Activated CD8-positive, alpha-beta memory T cell treated with anti-CD3 and anti-CD28 coated beads, Interleukin-2, amount 10 ng/mL, durations not matched to agents 7 days and 5 days (primary cell): ENCODE measurements at regions not wholly inside any gene's neighbourhood (a gene's known extent, or its start where the extent isn't known, plus 50 kb on each side); places are given as distances from the start of the nearest gene placed in this dataset.

Experiments used
- ATAC-seq: fragments of 150-1000 bp; cut with Tn5 transposase; one replicate; pipeline ENCODE4 v1.10.0; 2021; ENCODE audit warnings: moderate library complexity
- CTCF ChIA-PET: fragments of 350-600 bp; sonication (Branson Sonifier 250); formaldehyde crosslinking; loops from one replicate; lab custom pipeline; 2021; ENCODE audit warnings: antibody characterized with exemption; lab: Charles Lee
- DNase-seq: peaks from one replicate; pipeline ENCODE4 v3.0.0-alpha.2; 2020
- H3K27ac Mint-ChIP-seq: one replicate; pipeline ENCODE4 v1.8.0; 2021; ENCODE audit warnings: mild to moderate bottlenecking, mixed read lengths
- H3K27me3 Mint-ChIP-seq: one replicate; pipeline ENCODE4 v1.8.0; 2021; ENCODE audit warnings: mixed read lengths
- H3K36me3 Mint-ChIP-seq: one replicate; pipeline ENCODE4 v1.8.0; 2021; ENCODE audit warnings: mild to moderate bottlenecking, mixed read lengths
- H3K4me1 Mint-ChIP-seq: one replicate; pipeline ENCODE4 v1.8.0; 2021; ENCODE audit warnings: mixed read lengths
- H3K4me3 Mint-ChIP-seq: one replicate; pipeline ENCODE4 v1.8.0; 2021; ENCODE audit warnings: mild to moderate bottlenecking, moderate library complexity, mixed read lengths
- H3K9me3 Mint-ChIP-seq: one replicate; pipeline ENCODE4 v1.8.0; 2022; ENCODE audit warnings: low read depth, mixed read lengths

GRCh38 chr18:34280000-34280399 lies 55.3 kb upstream of the NOL4 start:
- DNase-seq (no peak), ATAC-seq (no peak)
- CTCF ChIA-PET = no interaction called here
- H3K27me3 Mint-ChIP-seq = no peaks in the 10 kb centered on the region
- H3K9me3 Mint-ChIP-seq = no peaks in the 10 kb centered on the region
- H3K27ac Mint-ChIP-seq = no peak overlapping the region
- H3K4me1 Mint-ChIP-seq = no peaks in the 10 kb centered on the region
- no peak overlapping the region for H3K4me3 Mint-ChIP-seq
- H3K36me3 Mint-ChIP-seq = no peaks in the 10 kb centered on the region

- no peaks in the 10 kb centered on the region for H3K9me3 Mint-ChIP-seq
- no peak overlapping the region for H3K4me3 Mint-ChIP-seq
- ATAC-seq (no peak), DNase-seq (no peak)
- no peaks in the 10 kb centered on the region for H3K4me1 Mint-ChIP-seq
- H3K27me3 Mint-ChIP-seq = no peaks in the 10 kb centered on the region
- CTCF ChIA-PET = no interaction called here
- H3K36me3 Mint-ChIP-seq = no peaks in the 10 kb centered on the region
- H3K27ac Mint-ChIP-seq = no peak overlapping the region
Measured at GRCh38 chr18:34280653-34281052, 55.9 kb upstream of the NOL4 start.

GRCh38 chr18:34281290-34281689 lies 56.6 kb upstream of the NOL4 start:
- Mint-ChIP-seq H3K4me3 (no peak overlapping the region), H3K27me3 (no peaks in the 10 kb centered on the region), H3K4me1 (no peaks in the 10 kb centered on the region), H3K27ac (no peak overlapping the region), H3K9me3 (peaks cover 1% of the 10 kb centered on the region), H3K36me3 (no peaks in the 10 kb centered on the region)
- CTCF ChIA-PET = no interaction called here
- no peak for ATAC-seq
- DNase-seq = no peak

GRCh38 chr18:34281722-34282121 lies 57.0 kb upstream of the NOL4 start:
- CTCF ChIA-PET = no interaction called here
- Mint-ChIP-seq H3K9me3 (peaks cover 3% of the 10 kb centered on the region), H3K27ac (no peak overlapping the region)

GRCh38 chr18:34283506-34283905 lies 58.8 kb upstream of the NOL4 start:
- ATAC-seq (no peak), DNase-seq (no peak)

More at GRCh38 chr18:34281722-34282121, 57.0 kb upstream of the NOL4 start:
- Mint-ChIP-seq H3K36me3 (no peaks in the 10 kb centered on the region), H3K4me3 (no peak overlapping the region), H3K27me3 (no peaks in the 10 kb centered on the region), H3K4me1 (no peaks in the 10 kb centered on the region)
- ATAC-seq (no peak), DNase-seq (no peak)

GRCh38 chr18:34287825-34288224 lies 63.1 kb upstream of the NOL4 start:
- DNase-seq (no peak), ATAC-seq (no peak)
- H3K4me3 Mint-ChIP-seq = no peak overlapping the region
- no peaks in the 10 kb centered on the region for H3K36me3 Mint-ChIP-seq
- CTCF ChIA-PET = no interaction called here
- H3K4me1 Mint-ChIP-seq = no peaks in the 10 kb centered on the region
- no peaks in the 10 kb centered on the region for H3K27me3 Mint-ChIP-seq
- H3K27ac Mint-ChIP-seq = no peak overlapping the region
- H3K9me3 Mint-ChIP-seq = peaks cover 18% of the 10 kb centered on the region

More at GRCh38 chr18:34283506-34283905, 58.8 kb upstream of the NOL4 start:
- H3K9me3 Mint-ChIP-seq = peaks cover 11% of the 10 kb centered on the region
- CTCF ChIA-PET = no interaction called here
- H3K36me3 Mint-ChIP-seq = no peaks in the 10 kb centered on the region
- no peak overlapping the region for H3K4me3 Mint-ChIP-seq
- H3K27me3 Mint-ChIP-seq = no peaks in the 10 kb centered on the region
- no peaks in the 10 kb centered on the region for H3K4me1 Mint-ChIP-seq
- no peak overlapping the region for H3K27ac Mint-ChIP-seq

GRCh38 chr18:34292594-34292993 lies 67.9 kb upstream of the NOL4 start:
- peaks cover 18% of the 10 kb centered on the region for H3K9me3 Mint-ChIP-seq
- no peak for ATAC-seq
- CTCF ChIA-PET = no interaction called here
- no peak overlapping the region for H3K4me3 Mint-ChIP-seq
- H3K36me3 Mint-ChIP-seq = no peaks in the 10 kb centered on the region
- H3K4me1 Mint-ChIP-seq = no peaks in the 10 kb centered on the region
- H3K27ac Mint-ChIP-seq = no peak overlapping the region
- H3K27me3 Mint-ChIP-seq = no peaks in the 10 kb centered on the region
- no peak for DNase-seq

- H3K4me3 Mint-ChIP-seq = no peak overlapping the region
- ATAC-seq = no peak
Measured at GRCh38 chr18:34297287-34297686, 72.6 kb upstream of the NOL4 start.

GRCh38 chr18:34299828-34300227 lies 75.1 kb upstream of the NOL4 start:
- Mint-ChIP-seq H3K4me1 (no peaks in the 10 kb centered on the region), H3K9me3 (peaks cover 9% of the 10 kb centered on the region), H3K27ac (no peak overlapping the region), H3K36me3 (no peaks in the 10 kb centered on the region), H3K27me3 (no peaks in the 10 kb centered on the region), H3K4me3 (no peak overlapping the region)
- CTCF ChIA-PET = no interaction called here
- no peak for DNase-seq
- no peak for ATAC-seq

More at GRCh38 chr18:34297287-34297686, 72.6 kb upstream of the NOL4 start:
- H3K27me3 Mint-ChIP-seq = no peaks in the 10 kb centered on the region
- peaks cover 7% of the 10 kb centered on the region for H3K9me3 Mint-ChIP-seq
- CTCF ChIA-PET = no interaction called here
- no peak for DNase-seq
- H3K27ac Mint-ChIP-seq = no peak overlapping the region
- H3K4me1 Mint-ChIP-seq = no peaks in the 10 kb centered on the region
- no peaks in the 10 kb centered on the region for H3K36me3 Mint-ChIP-seq

- CTCF ChIA-PET = no interaction called here
- no peaks in the 10 kb centered on the region for H3K36me3 Mint-ChIP-seq
- H3K27ac Mint-ChIP-seq = no peak overlapping the region
- H3K9me3 Mint-ChIP-seq = no peaks in the 10 kb centered on the region
- ATAC-seq (no peak), DNase-seq (no peak)
- H3K4me1 Mint-ChIP-seq = no peaks in the 10 kb centered on the region
- H3K27me3 Mint-ChIP-seq = no peaks in the 10 kb centered on the region
- no peak overlapping the region for H3K4me3 Mint-ChIP-seq
Measured at GRCh38 chr18:34311468-34311867, 86.8 kb upstream of the NOL4 start.

- H3K27me3 Mint-ChIP-seq = no peaks in the 10 kb centered on the region
- ATAC-seq (no peak), DNase-seq (no peak)
- peaks cover 2% of the 10 kb centered on the region for H3K9me3 Mint-ChIP-seq
- H3K4me3 Mint-ChIP-seq = no peak overlapping the region
- no peaks in the 10 kb centered on the region for H3K36me3 Mint-ChIP-seq
- H3K4me1 Mint-ChIP-seq = no peaks in the 10 kb centered on the region
- CTCF ChIA-PET = no interaction called here
- no peak overlapping the region for H3K27ac Mint-ChIP-seq
Measured at GRCh38 chr18:34314847-34315246, 90.1 kb upstream of the NOL4 start.

GRCh38 chr18:34315591-34316352 lies 91.1 kb upstream of the NOL4 start:
- no peaks in the 10 kb centered on the region for H3K36me3 Mint-ChIP-seq
- H3K9me3 Mint-ChIP-seq = peaks cover 2% of the 10 kb centered on the region
- no peak for ATAC-seq

GRCh38 chr18:34320267-34320666 lies 95.6 kb upstream of the NOL4 start:
- CTCF ChIA-PET = no interaction called here
- H3K9me3 Mint-ChIP-seq = peaks cover 2% of the 10 kb centered on the region
- no peaks in the 10 kb centered on the region for H3K4me1 Mint-ChIP-seq
- H3K27ac Mint-ChIP-seq = no peak overlapping the region
- H3K27me3 Mint-ChIP-seq = no peaks in the 10 kb centered on the region
- H3K4me3 Mint-ChIP-seq = no peak overlapping the region
- DNase-seq (no peak), ATAC-seq (no peak)
- no peaks in the 10 kb centered on the region for H3K36me3 Mint-ChIP-seq

More at GRCh38 chr18:34315591-34316352, 91.1 kb upstream of the NOL4 start:
- CTCF ChIA-PET = no interaction called here
- H3K4me1 Mint-ChIP-seq = no peaks in the 10 kb centered on the region
- DNase-seq = no peak
- no peaks in the 10 kb centered on the region for H3K27me3 Mint-ChIP-seq
- H3K27ac Mint-ChIP-seq = no peak overlapping the region
- H3K4me3 Mint-ChIP-seq = no peak overlapping the region

GRCh38 chr18:34321066-34321465 lies 96.4 kb upstream of the NOL4 start:
- peaks cover 5% of the 10 kb centered on the region for H3K9me3 Mint-ChIP-seq
- DNase-seq (no peak), ATAC-seq (no peak)
- no peaks in the 10 kb centered on the region for H3K27me3 Mint-ChIP-seq
- H3K4me3 Mint-ChIP-seq = no peak overlapping the region
- H3K36me3 Mint-ChIP-seq = no peaks in the 10 kb centered on the region
- H3K4me1 Mint-ChIP-seq = no peaks in the 10 kb centered on the region
- H3K27ac Mint-ChIP-seq = no peak overlapping the region
- CTCF ChIA-PET = no interaction called here
